HepG2 (cell line): ENCODE measurements at regions not wholly inside any gene's neighbourhood (a gene's known extent, or its start where the extent isn't known, plus 50 kb on each side); places are given as distances from the start of the nearest gene placed in this dataset.

Source experiments
- ATAC-seq: fragments of 200-7000 bp; cut with Tn5 transposase; 3 replicates; pipeline ENCODE4 v1.9.1; 2020; ENCODE audit warnings: mild to moderate bottlenecking, moderate library complexity
- BruUV-seq: library from RNA; stranded (reverse); fragments of 400-500 nt; replicated peaks from 2 replicates; lab custom pipeline; 2021; lab: Mats Ljungman, UMichigan
- CTCF ChIA-PET: fragments of 300-600 bp; formaldehyde crosslinking; extraction: SDS; loops from one replicate; lab custom pipeline; 2021; ENCODE audit warnings: low total read pairs, inconsistent platforms, low intra/inter-chr PET ratio; lab: Yijun Ruan, JAX
- POLR2A ChIA-PET: fragments of 350-600 bp; sonication (Branson Sonifier 250); formaldehyde crosslinking; loops from one replicate; lab custom pipeline; 2020; ENCODE audit warnings: antibody characterized with exemption, inconsistent platforms; lab: Yijun Ruan, JAX
- DNase-seq: peaks from one replicate; pipeline ENCODE4 v3.0.0-alpha.2; 2015; ENCODE audit warnings: low spot score
- FAIRE-seq: peaks from 3 replicates; lab custom pipeline; 2011; peaks lifted over from hg19 to GRCh38; lab: Jason Lieb, UNC
- H2AFZ ChIP-seq: one replicate; pipeline ENCODE4 v1.6.1; 2011; ENCODE audit warnings: low read length, inconsistent platforms
- H3K27ac ChIP-seq: fragments of 300-600 bp; 3 replicates; pipeline ENCODE4 v1.8.0; 2011; ENCODE audit warnings: mixed run types, mild to moderate bottlenecking, mixed read lengths, low read length, inconsistent platforms; ENCODE audit not compliant: insufficient read depth; ENCODE audit errors: extremely low read length
- H3K27me3 ChIP-seq, 2 experiments: fragments of 200-600 bp in 1 of 2; 2 replicates in 1 of 2; 3 replicates in 1 of 2; pipeline versions ENCODE4 v1.6.0 to v1.8.0; 2011; ENCODE audit warnings: low read length in 2 of 2, mild to moderate bottlenecking in 2 of 2, moderate library complexity in 2 of 2, inconsistent platforms in 1 of 2; ENCODE audit not compliant: insufficient read depth in 2 of 2, control insufficient read depth in 1 of 2
- H3K36me3 ChIP-seq, 2 experiments: fragments of 200-600 bp in 1 of 2; replicated peaks in 1 of 2; 2 replicates in 1 of 2; 3 replicates in 1 of 2; pipeline versions ENCODE4 v1.5.1 to v1.8.0; 2011; ENCODE audit warnings: low read length in 2 of 2, inconsistent platforms in 1 of 2; ENCODE audit not compliant: insufficient read depth in 2 of 2, control insufficient read depth in 1 of 2
- H3K4me1 ChIP-seq: 2 replicates; pipeline ENCODE4 v1.5.1; 2012; ENCODE audit warnings: low read length, inconsistent platforms; ENCODE audit not compliant: insufficient read depth
- H3K4me2 ChIP-seq: 2 replicates; pipeline ENCODE4 v1.6.0; 2011; ENCODE audit warnings: low read depth, low read length, inconsistent platforms
- H3K4me3 ChIP-seq, 3 experiments: fragments of 200-600 bp in 1 of 3; sonication (generic), shearing (Covaris generic) in 1 of 3; replicated peaks in 1 of 3; 2 replicates each; pipeline ENCODE4 v1.5.1; 2011 to 2016; ENCODE audit warnings: low read length in 3 of 3, inconsistent platforms in 2 of 3, low read depth in 2 of 3, mild to moderate bottlenecking in 2 of 3, control low read depth in 1 of 3, mixed read lengths in 1 of 3; ENCODE audit not compliant: insufficient read depth in 1 of 3
- H3K79me2 ChIP-seq: one replicate; pipeline ENCODE4 v1.6.1; 2011; ENCODE audit warnings: low read length, inconsistent platforms; ENCODE audit not compliant: insufficient read depth
- H3K9ac ChIP-seq: 2 replicates; pipeline ENCODE4 v1.6.0; 2011; ENCODE audit warnings: mild to moderate bottlenecking, low read depth, low read length, inconsistent platforms; ENCODE audit not compliant: insufficient read depth
- H3K9me3 ChIP-seq: 2 replicates; pipeline ENCODE4 v1.5.1; 2012; ENCODE audit warnings: mild to moderate bottlenecking, low read length
- H4K20me1 ChIP-seq: 2 replicates; pipeline ENCODE4 v1.6.0; 2011; ENCODE audit warnings: inconsistent platforms, mild to moderate bottlenecking, low read length, moderate library complexity; ENCODE audit not compliant: insufficient read depth
- ARHGAP35 ChIP-seq: sonication (generic); formaldehyde crosslinking; IDR thresholded peaks from 2 replicates; pipeline ENCODE4 v1.9.0; 2022; ENCODE audit warnings: mild to moderate bottlenecking, inconsistent platforms, moderate library complexity, missing genetic modification reagents, borderline replicate concordance
- ATRX ChIP-seq: sonication (generic); formaldehyde crosslinking; IDR thresholded peaks from 2 replicates; pipeline ENCODE4 v1.4.0; 2020; ENCODE audit warnings: missing genetic modification reagents, borderline replicate concordance
- CAMTA2 ChIP-seq: sonication (generic); formaldehyde crosslinking; IDR thresholded peaks from 2 replicates; pipeline ENCODE4 v1.4.0; 2020; ENCODE audit warnings: mild to moderate bottlenecking, missing genetic modification reagents, borderline replicate concordance
- CEBPG ChIP-seq: IDR thresholded peaks from 2 replicates; pipeline ENCODE4 v1.6.1; 2016
- FLYWCH1 ChIP-seq: sonication (generic); formaldehyde crosslinking; IDR thresholded peaks from 2 replicates; pipeline ENCODE4 v1.8.1; 2023; ENCODE audit warnings: mild to moderate bottlenecking, missing genetic modification reagents
- HDAC6 ChIP-seq: fragments of 200-600 bp; sonication (generic); IDR thresholded peaks from 2 replicates; pipeline ENCODE4 v1.7.0; 2017; ENCODE audit warnings: mild to moderate bottlenecking, antibody characterized with exemption, low read length, low read depth
- HNRNPLL ChIP-seq: fragments of 200-400 bp; formaldehyde crosslinking; IDR thresholded peaks from 2 replicates; pipeline ENCODE4 v1.6.1; 2017; ENCODE audit warnings: mild to moderate bottlenecking, low read depth, low read length; ENCODE audit not compliant: poor library complexity, severe bottlenecking
- KDM4B ChIP-seq: sonication (generic); formaldehyde crosslinking; IDR thresholded peaks from 2 replicates; pipeline ENCODE4 v1.4.0; 2020; ENCODE audit warnings: missing genetic modification reagents
- MXI1 ChIP-seq: IDR thresholded peaks from 3 replicates; pipeline ENCODE4 v1.6.1; 2012; ENCODE audit warnings: low read depth, low read length, inconsistent platforms, borderline replicate concordance
- MZF1 ChIP-seq: sonication (generic); formaldehyde crosslinking; IDR thresholded peaks from 2 replicates; pipeline ENCODE4 v1.8.1; 2023; ENCODE audit warnings: mild to moderate bottlenecking, missing genetic modification reagents, borderline replicate concordance
- ONECUT2 ChIP-seq: sonication (generic); formaldehyde crosslinking; IDR thresholded peaks from 2 replicates; pipeline ENCODE4 v1.4.0; 2020; ENCODE audit warnings: missing genetic modification reagents
- STAT6 ChIP-seq: sonication (generic); formaldehyde crosslinking; IDR thresholded peaks from 2 replicates; pipeline ENCODE4 v1.4.0; 2020; ENCODE audit warnings: missing genetic modification reagents, mild to moderate bottlenecking, borderline replicate concordance
- TCF7 ChIP-seq: sonication (generic); IDR thresholded peaks from 2 replicates; pipeline ENCODE4 v1.6.1; 2016; ENCODE audit warnings: antibody characterized with exemption, low read depth
- TSC22D2 ChIP-seq: sonication (generic); formaldehyde crosslinking; IDR thresholded peaks from 2 replicates; pipeline ENCODE4 v1.5.1; 2020; ENCODE audit warnings: missing genetic modification reagents, mild to moderate bottlenecking, borderline replicate concordance
- ZEB1 ChIP-seq: IDR thresholded peaks from 2 replicates; pipeline ENCODE4 v1.6.1; 2012; ENCODE audit warnings: mild to moderate bottlenecking, low read depth, inconsistent platforms; ENCODE audit not compliant: insufficient replicate concordance
- ZFP62 ChIP-seq: sonication (generic); formaldehyde crosslinking; IDR thresholded peaks from 2 replicates; pipeline ENCODE4 v1.4.0; 2020; ENCODE audit warnings: missing genetic modification reagents
- ZNF260 ChIP-seq: sonication (generic); formaldehyde crosslinking; IDR thresholded peaks from 2 replicates; pipeline ENCODE4 v1.4.0; 2020; ENCODE audit warnings: missing genetic modification reagents, low read depth, mild to moderate bottlenecking, borderline replicate concordance
- ZNF263 ChIP-seq: sonication (generic); formaldehyde crosslinking; IDR thresholded peaks from 2 replicates; pipeline ENCODE4 v1.4.0; 2020; ENCODE audit warnings: missing genetic modification reagents
- ZNF367 ChIP-seq: sonication (generic); formaldehyde crosslinking; IDR thresholded peaks from 2 replicates; pipeline ENCODE4 v1.4.0; 2020; ENCODE audit warnings: missing genetic modification reagents, borderline replicate concordance
- ZNF562 ChIP-seq: sonication (generic); formaldehyde crosslinking; IDR thresholded peaks from 2 replicates; pipeline ENCODE4 v1.8.0; 2022; ENCODE audit warnings: missing genetic modification reagents, borderline replicate concordance
- ZNF639 ChIP-seq: conservative IDR thresholded peaks from 2 replicates; pipeline ENCODE4 v1.6.1; 2018; ENCODE audit warnings: missing genetic modification reagents
- ZNF703 ChIP-seq: sonication (generic); formaldehyde crosslinking; IDR thresholded peaks from 2 replicates; pipeline ENCODE4 v1.5.1; 2020; ENCODE audit warnings: missing genetic modification reagents, mild to moderate bottlenecking, moderate library complexity, borderline replicate concordance
- WGBS: methylation state at CpG from one replicate; pipeline ENCODE4 v1.1.6; 2017; ENCODE audit warnings: low lambda C conversion rate; 5-methylcytosine and 5-hydroxymethylcytosine counted together
- in situ Hi-C: cut with HindIII; loops from 2 replicates; pipeline ENCODE4 v1.10.0; 2017; ENCODE audit warnings: low pct_unique_long_range_greater_than_20kb; ENCODE audit not compliant: extremely low pct_ligation_motif_present
- intact Hi-C: fragments of 100-400 bp; cut with micrococcal nuclease; formaldehyde crosslinking; loops from one replicate; pipeline ENCODE4 v1.10.0; 2022; ENCODE audit not compliant: unreplicated experiment

GRCh38 chr10:30158325-30158960, 99.1 kb upstream of the JCAD start (continued):
- no peak for TF ChIP-seq ZFP62 (CRISPR knock-in tag)
- TF ChIP-seq ZNF562 (CRISPR knock-in tag), result no peak
- TF ChIP-seq TCF7, result no peak
- TF ChIP-seq CAMTA2 (CRISPR knock-in tag), result no peak
- TF ChIP-seq ZNF260, result no peak
- TF ChIP-seq STAT6, result no peak
- TF ChIP-seq ONECUT2 (CRISPR knock-in tag), result no peak
- no peak for TF ChIP-seq HNRNPLL
- TF ChIP-seq ZNF367 (CRISPR knock-in tag), result no peak
- TF ChIP-seq ARHGAP35, result no peak

GRCh38 chr10:30155401-30155800, 96.0 kb upstream of the JCAD start:
- TF ChIP-seq KDM4B (no peak), FLYWCH1 (CRISPR knock-in tag) (no peak), ZEB1 (no peak), ZNF263 (CRISPR knock-in tag) (no peak), ZNF639 (CRISPR knock-in tag) (no peak), TSC22D2 (CRISPR knock-in tag) (no peak), MXI1 (no peak), CEBPG (CRISPR knock-in tag) (no peak), MZF1 (no peak), ZNF703 (CRISPR knock-in tag) (no peak), ATRX (CRISPR knock-in tag) (no peak), HDAC6 (no peak)
- no peak overlapping the region for H2AFZ ChIP-seq
- H3K9me3 ChIP-seq, result no peaks in the 10 kb centered on the region
- intact Hi-C loops (no loop called here), in situ Hi-C loops (no loop called here)
- H3K4me3 ChIP-seq, result no peak overlapping the region
- H4K20me1 ChIP-seq, result no peaks in the 10 kb centered on the region
- H3K36me3 ChIP-seq, result no peaks in the 10 kb centered on the region
- H3K4me2 ChIP-seq, result no peak overlapping the region
- ATAC-seq (no peak), DNase-seq (no peak), FAIRE-seq (no peak)
- WGBS, result 13% methylated on average over 3 of the region's 4 CpGs
- no peaks in the 10 kb centered on the region; a peak in 1 of 5 replicates for H3K27me3 ChIP-seq
- POLR2A ChIA-PET, result no interaction called here
- H3K4me1 ChIP-seq, result peaks cover 6% of the 10 kb centered on the region
- CTCF ChIA-PET, result no interaction called here
- H3K79me2 ChIP-seq, result no peaks in the 10 kb centered on the region
- no TSS peak for BruUV-seq
- no peak overlapping the region for H3K27ac ChIP-seq
- H3K9ac ChIP-seq, result no peak overlapping the region
